H9 (cell line): ENCODE measurements at regions not wholly inside any gene's neighbourhood (a gene's known extent, or its start where the extent isn't known, plus 50 kb on each side); places are given as distances from the start of the nearest gene placed in this dataset.

Experiments
- DNase-seq: peaks from one replicate; pipeline ENCODE4 v3.0.0-alpha.2; 2017
- H2AFZ ChIP-seq: one replicate; pipeline ENCODE4 v1.6.1; 2013; ENCODE audit warnings: mild to moderate bottlenecking, low read length, control low read depth, moderate library complexity
- H2AK5ac ChIP-seq: 2 replicates; pipeline ENCODE4 v1.6.1; 2013; ENCODE audit warnings: low read length, control low read depth, mixed read lengths; ENCODE audit not compliant: insufficient read length
- H2BK120ac ChIP-seq: one replicate; pipeline ENCODE4 v1.6.1; 2013; ENCODE audit warnings: low read depth, mild to moderate bottlenecking, low read length, control low read depth, inconsistent platforms; ENCODE audit not compliant: poor library complexity, severe bottlenecking
- H2BK12ac ChIP-seq: 2 replicates; pipeline ENCODE4 v1.6.1; 2013; ENCODE audit warnings: low read length, control low read depth, mixed read lengths, low read depth; ENCODE audit not compliant: insufficient read length
- H2BK15ac ChIP-seq: 2 replicates; pipeline ENCODE4 v1.6.1; 2013; ENCODE audit warnings: low read depth, low read length, control low read depth
- H2BK20ac ChIP-seq: one replicate; pipeline ENCODE4 v1.6.1; 2013; ENCODE audit warnings: low read depth, mild to moderate bottlenecking, low read length, control low read depth, inconsistent platforms; ENCODE audit not compliant: poor library complexity, severe bottlenecking
- H2BK5ac ChIP-seq: 2 replicates; pipeline ENCODE4 v1.6.1; 2013; ENCODE audit warnings: low read length, control low read depth, mixed read lengths; ENCODE audit not compliant: insufficient read length
- H3K14ac ChIP-seq: 2 replicates; pipeline ENCODE4 v1.6.1; 2013; ENCODE audit warnings: low read length, control low read depth; ENCODE audit not compliant: insufficient read depth
- H3K18ac ChIP-seq: 2 replicates; pipeline ENCODE4 v1.6.1; 2013; ENCODE audit warnings: low read depth, mild to moderate bottlenecking, mixed read lengths, low read length, control low read depth; ENCODE audit not compliant: insufficient read length
- H3K23ac ChIP-seq: 2 replicates; pipeline ENCODE4 v1.6.1; 2013; ENCODE audit warnings: low read length, control low read depth, mixed read lengths, low read depth; ENCODE audit not compliant: insufficient read length
- H3K23me2 ChIP-seq: 2 replicates; pipeline ENCODE4 v1.6.1; 2013; ENCODE audit warnings: low read depth, mild to moderate bottlenecking, mixed read lengths, low read length, control low read depth; ENCODE audit not compliant: insufficient read length, poor library complexity, severe bottlenecking
- H3K27ac ChIP-seq: 2 replicates; pipeline ENCODE4 v1.5.1; 2013; ENCODE audit warnings: low read length, control low read depth, mixed read lengths, low read depth; ENCODE audit not compliant: insufficient read length
- H3K27me3 ChIP-seq: 2 replicates; pipeline ENCODE4 v1.6.1; 2013; ENCODE audit warnings: low read length, control low read depth, inconsistent platforms; ENCODE audit not compliant: insufficient read depth
- H3K4ac ChIP-seq: 2 replicates; pipeline ENCODE4 v1.6.1; 2013; ENCODE audit warnings: low read depth, mild to moderate bottlenecking, control low read depth, inconsistent platforms, low read length, moderate library complexity
- H3K4me1 ChIP-seq: 2 replicates; pipeline ENCODE4 v1.6.1; 2013; ENCODE audit warnings: low read length, control low read depth, inconsistent platforms; ENCODE audit not compliant: insufficient read depth
- H3K4me2 ChIP-seq: 2 replicates; pipeline ENCODE4 v1.6.1; 2013; ENCODE audit warnings: low read length, control low read depth, mixed read lengths; ENCODE audit not compliant: insufficient read length, insufficient read depth
- H3K56ac ChIP-seq: 2 replicates; pipeline ENCODE4 v1.6.1; 2013; ENCODE audit warnings: low read depth, mild to moderate bottlenecking, mixed read lengths, low read length, control low read depth; ENCODE audit not compliant: insufficient read length
- H3K79me1 ChIP-seq: 2 replicates; pipeline ENCODE4 v1.6.1; 2013; ENCODE audit warnings: low read depth, mild to moderate bottlenecking, moderate library complexity, low read length, control low read depth, inconsistent platforms; ENCODE audit not compliant: insufficient read depth, poor library complexity, severe bottlenecking
- H3K79me2 ChIP-seq: 2 replicates; pipeline ENCODE4 v1.6.1; 2013; ENCODE audit warnings: low read length, control low read depth, inconsistent platforms; ENCODE audit not compliant: insufficient read depth
- H3K9ac ChIP-seq: 2 replicates; pipeline ENCODE4 v1.6.1; 2013; ENCODE audit warnings: low read length, control low read depth, mixed read lengths; ENCODE audit not compliant: insufficient read length; ENCODE audit errors: extremely low read depth
- H3K9me3 ChIP-seq: one replicate; pipeline ENCODE4 v1.6.1; 2013; ENCODE audit warnings: low read depth, low read length, inconsistent platforms; ENCODE audit not compliant: control insufficient read depth
- H3T11ph ChIP-seq: one replicate; pipeline ENCODE4 v1.6.1; 2013; ENCODE audit warnings: mild to moderate bottlenecking, low read length, control low read depth, inconsistent platforms
- H4K20me1 ChIP-seq: one replicate; pipeline ENCODE4 v1.6.1; 2013; ENCODE audit not compliant: control insufficient read depth, insufficient read length, insufficient read depth
- H4K5ac ChIP-seq: 2 replicates; pipeline ENCODE4 v1.6.1; 2013; ENCODE audit warnings: low read depth, mild to moderate bottlenecking, mixed read lengths, low read length, control low read depth; ENCODE audit not compliant: insufficient read length
- H4K8ac ChIP-seq: replicated peaks from 2 replicates; pipeline ENCODE4 v1.6.1; 2013; ENCODE audit warnings: low read length, control low read depth, mixed read lengths, low read depth; ENCODE audit not compliant: insufficient read length
- H4K91ac ChIP-seq: 2 replicates; pipeline ENCODE4 v1.6.1; 2013; ENCODE audit warnings: low read depth, mild to moderate bottlenecking, moderate library complexity, mixed read lengths, low read length, control low read depth; ENCODE audit not compliant: insufficient read length
- H3K27ac Mint-ChIP-seq, 3 experiments: 2 replicates in 2 of 3; 3 replicates in 1 of 3; pipeline ENCODE4 v1.8.0; 2020 to 2021; ENCODE audit warnings: mixed read lengths in 3 of 3, mild to moderate bottlenecking in 1 of 3, moderate library complexity in 1 of 3
- H3K27me3 Mint-ChIP-seq: 2 replicates; pipeline ENCODE4 v1.8.0; 2021; ENCODE audit warnings: low read depth, mild to moderate bottlenecking, moderate library complexity, mixed read lengths
- H3K36me3 Mint-ChIP-seq, 3 experiments: 2 replicates in 2 of 3; 3 replicates in 1 of 3; pipeline ENCODE4 v1.8.0; 2020 to 2021; ENCODE audit warnings: low read depth in 3 of 3, mixed read lengths in 3 of 3; ENCODE audit not compliant: insufficient read depth in 1 of 3
- H3K4me1 Mint-ChIP-seq, 2 experiments: 2 replicates each; pipeline ENCODE4 v1.8.0; 2020; ENCODE audit warnings: mixed read lengths in 2 of 2
- H3K4me3 Mint-ChIP-seq, 2 experiments: 2 replicates in 1 of 2; 3 replicates in 1 of 2; pipeline ENCODE4 v1.8.0; 2020 to 2021; ENCODE audit warnings: mild to moderate bottlenecking in 2 of 2, mixed read lengths in 2 of 2, moderate library complexity in 1 of 2
- H3K9me3 Mint-ChIP-seq, 2 experiments: 2 replicates in 1 of 2; 3 replicates in 1 of 2; pipeline ENCODE4 v1.8.0; 2020; ENCODE audit warnings: mild to moderate bottlenecking in 2 of 2, mixed read lengths in 2 of 2, moderate library complexity in 1 of 2
- WGBS: extraction: QIAGEN DNeasy Blood & Tissue Kit; methylation state at CpG from one replicate; pipeline ENCODE4 v1.1.7; 2013; ENCODE audit warnings: missing lambda C conversion rate, low lambda C conversion rate, mixed read lengths; ENCODE audit not compliant: insufficient read length; ENCODE audit errors: extremely low coverage; 5-methylcytosine and 5-hydroxymethylcytosine counted together
- TF ChIP-seq, protein P1 (sequence below): fragments of 200-600 bp; sonication (generic); conservative IDR thresholded peaks from 3 replicates; pipeline ENCODE4 v1.8.0; 2021; ENCODE audit warnings: antibody characterized with exemption, mild to moderate bottlenecking

GRCh38 chr10:56763090-56763489, 402.0 kb upstream of the ZWINT start:
- Histone ChIP-seq H3K27me3 (no peaks in the 10 kb centered on the region), H3K14ac (no peak overlapping the region), H2BK20ac (no peak overlapping the region), H3K9me3 (no peaks in the 10 kb centered on the region), H2AK5ac (no peak overlapping the region), H2BK5ac (no peak overlapping the region), H3K79me1 (no peaks in the 10 kb centered on the region), H4K5ac (no peak overlapping the region), H3K79me2 (no peaks in the 10 kb centered on the region), H2BK12ac (no peak overlapping the region), H2AFZ (no peak overlapping the region), H3K4me2 (no peak overlapping the region), H3T11ph (no peak overlapping the region), H3K18ac (no peak overlapping the region), H3K27ac (no peak overlapping the region), H3K56ac (no peak overlapping the region), H2BK15ac (no peak overlapping the region), H2BK120ac (no peak overlapping the region), H3K4ac (no peak overlapping the region), H3K23me2 (no peaks in the 10 kb centered on the region), H3K23ac (no peak overlapping the region), H4K8ac (no peak overlapping the region), H3K9ac (no peak overlapping the region), H3K4me1 (no peaks in the 10 kb centered on the region), H4K91ac (no peak overlapping the region), H4K20me1 (no peaks in the 10 kb centered on the region)
- Mint-ChIP-seq H3K27ac (no peak overlapping the region), H3K4me1 (0 out of 4 replicates have a peak, but pooled peaks cover 4 to 8% of the 10 kb centered on the region in 2 experiments), H3K27me3 (no peaks in the 10 kb centered on the region), H3K36me3 (peaks cover 4 to 27% (median 20%) of the 10 kb centered on the region in 3 experiments; a peak in 6 of 7 replicates), H3K9me3 (peaks cover 16 to 18% of the 10 kb centered on the region in 2 experiments), H3K4me3 (no peak overlapping the region)
- TF ChIP-seq, protein P1, sequence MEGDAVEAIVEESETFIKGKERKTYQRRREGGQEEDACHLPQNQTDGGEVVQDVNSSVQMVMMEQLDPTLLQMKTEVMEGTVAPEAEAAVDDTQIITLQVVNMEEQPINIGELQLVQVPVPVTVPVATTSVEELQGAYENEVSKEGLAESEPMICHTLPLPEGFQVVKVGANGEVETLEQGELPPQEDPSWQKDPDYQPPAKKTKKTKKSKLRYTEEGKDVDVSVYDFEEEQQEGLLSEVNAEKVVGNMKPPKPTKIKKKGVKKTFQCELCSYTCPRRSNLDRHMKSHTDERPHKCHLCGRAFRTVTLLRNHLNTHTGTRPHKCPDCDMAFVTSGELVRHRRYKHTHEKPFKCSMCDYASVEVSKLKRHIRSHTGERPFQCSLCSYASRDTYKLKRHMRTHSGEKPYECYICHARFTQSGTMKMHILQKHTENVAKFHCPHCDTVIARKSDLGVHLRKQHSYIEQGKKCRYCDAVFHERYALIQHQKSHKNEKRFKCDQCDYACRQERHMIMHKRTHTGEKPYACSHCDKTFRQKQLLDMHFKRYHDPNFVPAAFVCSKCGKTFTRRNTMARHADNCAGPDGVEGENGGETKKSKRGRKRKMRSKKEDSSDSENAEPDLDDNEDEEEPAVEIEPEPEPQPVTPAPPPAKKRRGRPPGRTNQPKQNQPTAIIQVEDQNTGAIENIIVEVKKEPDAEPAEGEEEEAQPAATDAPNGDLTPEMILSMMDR, result no peak
- DNase-seq, result no peak
- WGBS, result no CpG with 5 or more reads among the region's 2 CpGs
